ENCODE measurements at regions not wholly inside any gene's neighbourhood (a gene's known extent, or its start where the extent isn't known, plus 50 kb on each side); places are given as distances from the start of the nearest gene placed in this dataset.

- TF ChIP-seq Cebpa-rat (IDR thresholded peaks at IDR 0.05): no peak
- H3K27ac ChIP-seq: peak overlapping the region in 2 of 11 experiments; percentile 17 to 18; a peak in 2 of 22 replicates
- H3K9ac ChIP-seq: no peak overlapping the region
- peaks cover 19 to 46% (median 30%) of the 10 kb centered on the region in 10 experiments; a peak in 19 of 20 replicates for H3K4me1 ChIP-seq
- no peaks in the 10 kb centered on the region for H3K36me3 ChIP-seq
- no peak overlapping the region for H3K4me3 ChIP-seq
- H3K4me2 ChIP-seq: peak overlapping the region in 4 of 11 experiments; percentile 4 to 32 (median 12); a peak in 7 of 22 replicates
- H3K27me3 ChIP-seq: no peaks in the 10 kb centered on the region
- no peaks in the 10 kb centered on the region for H4K20me1 ChIP-seq
- H3K9me3 ChIP-seq (replicated peaks in 1 of 11): no peaks in the 10 kb centered on the region
Measured at GRCh38 chr2:7992612-7993602, 688.9 kb upstream of the ID2 start.

GRCh38 chr2:7994397-7994951 is 687.4 kb upstream of the ID2 start:
- H3K4me3 ChIP-seq: no peak overlapping the region
- no peak for TF ChIP-seq Cebpa-rat (IDR thresholded peaks at IDR 0.05)
- H3K9me3 ChIP-seq (replicated peaks in 1 of 11): no peaks in the 10 kb centered on the region
- H3K9ac ChIP-seq: peak overlapping the region in 2 of 11 experiments; percentile 16 to 29; a peak in 2 of 22 replicates
- no peaks in the 10 kb centered on the region for H4K20me1 ChIP-seq
- H3K27me3 ChIP-seq: no peaks in the 10 kb centered on the region
- peak overlapping the region in 5 of 11 experiments; percentile 11 to 28 (median 17); a peak in 5 of 22 replicates for H3K27ac ChIP-seq
- H3K4me2 ChIP-seq: peak overlapping the region in 9 of 11 experiments; percentile 5 to 60 (median 51); a peak in 16 of 22 replicates
- no peaks in the 10 kb centered on the region for H3K36me3 ChIP-seq
- H3K4me1 ChIP-seq: peaks cover 19 to 46% (median 30%) of the 10 kb centered on the region in 10 experiments; a peak in 19 of 20 replicates

- Histone ChIP-seq H3K9ac (no peak overlapping the region), H3K4me2 (peak overlapping the region in 10 of 11 experiments; percentile 4 to 65 (median 30); a peak in 14 of 22 replicates), H3K9me3 (replicated peaks in 1 of 11) (no peaks in the 10 kb centered on the region), H3K4me1 (peaks cover 29 to 64% (median 46%) of the 10 kb centered on the region in 10 experiments), H3K27ac (no peak overlapping the region), H4K20me1 (no peaks in the 10 kb centered on the region), H3K4me3 (no peak overlapping the region), H3K27me3 (no peaks in the 10 kb centered on the region), H3K36me3 (no peaks in the 10 kb centered on the region)
- TF ChIP-seq Cebpa-rat (IDR thresholded peaks at IDR 0.05): no peak
Measured at GRCh38 chr2:7997279-7997678, 684.6 kb upstream of the ID2 start.

- no peak overlapping the region for H3K4me3 ChIP-seq
- H3K4me1 ChIP-seq: peaks cover 47 to 81% (median 57%) of the 10 kb centered on the region in 10 experiments
- no peaks in the 10 kb centered on the region for H3K9me3 ChIP-seq (replicated peaks in 1 of 11)
- no peaks in the 10 kb centered on the region for H3K36me3 ChIP-seq
- no peak overlapping the region for H3K27ac ChIP-seq
- no peak for TF ChIP-seq Cebpa-rat (IDR thresholded peaks at IDR 0.05)
- H3K27me3 ChIP-seq: no peaks in the 10 kb centered on the region
- no peaks in the 10 kb centered on the region for H4K20me1 ChIP-seq
- H3K4me2 ChIP-seq: no peak overlapping the region; a peak in 1 of 22 replicates
- no peak overlapping the region for H3K9ac ChIP-seq
Measured at GRCh38 chr2:7999683-8000476, 682.0 kb upstream of the ID2 start.

- Histone ChIP-seq H3K9ac (no peak overlapping the region), H3K4me1 (peaks cover 47 to 75% (median 56%) of the 10 kb centered on the region in 10 experiments), H3K4me3 (no peak overlapping the region), H3K9me3 (replicated peaks in 1 of 11) (no peaks in the 10 kb centered on the region), H3K27me3 (no peaks in the 10 kb centered on the region), H3K4me2 (peak overlapping the region in 8 of 11 experiments; percentile 78 to 90 (median 82); a peak in 14 of 22 replicates), H3K36me3 (no peaks in the 10 kb centered on the region), H4K20me1 (no peaks in the 10 kb centered on the region), H3K27ac (peak overlapping the region in 4 of 11 experiments; percentile 77 to 85 (median 81); a peak in 5 of 22 replicates)
- TF ChIP-seq Cebpa-rat (IDR thresholded peaks at IDR 0.05): no peak
Measured at GRCh38 chr2:8000870-8001269, 681.0 kb upstream of the ID2 start.

GRCh38 chr2:8002765-8003393 is 679.0 kb upstream of the ID2 start:
- H3K36me3 ChIP-seq: no peaks in the 10 kb centered on the region
- H3K27me3 ChIP-seq: no peaks in the 10 kb centered on the region
- peaks cover 31 to 66% (median 52%) of the 10 kb centered on the region in 10 experiments for H3K4me1 ChIP-seq
- peak overlapping the region in 10 of 11 experiments; percentile 1 to 78 (median 59); a peak in 16 of 22 replicates for H3K9ac ChIP-seq
- peak overlapping the region in 6 of 10 experiments; percentile 3 to 40 (median 21); a peak in 6 of 20 replicates for H3K4me3 ChIP-seq
- no peaks in the 10 kb centered on the region for H3K9me3 ChIP-seq (replicated peaks in 1 of 11)
- H4K20me1 ChIP-seq: no peaks in the 10 kb centered on the region
- TF ChIP-seq Cebpa-rat (IDR thresholded peaks at IDR 0.05): no peak
- peak overlapping the region in 10 of 11 experiments; percentile 15 to 85 (median 74); a peak in 19 of 22 replicates for H3K27ac ChIP-seq
- H3K4me2 ChIP-seq: peak overlapping the region; percentile 73 to 90 (median 82)

GRCh38 chr2:8003462-8004075 is 678.3 kb upstream of the ID2 start:
- peak overlapping the region; percentile 73 to 90 (median 82) for H3K4me2 ChIP-seq
- H3K9ac ChIP-seq: peak overlapping the region in 9 of 11 experiments; percentile 1 to 78 (median 62); a peak in 15 of 22 replicates
- peak overlapping the region in 10 of 11 experiments; percentile 15 to 85 (median 74); a peak in 19 of 22 replicates for H3K27ac ChIP-seq

More at GRCh38 chr2:8003462-8004075, 678.3 kb upstream of the ID2 start:
- H3K27me3 ChIP-seq: no peaks in the 10 kb centered on the region
- peak overlapping the region in 7 of 10 experiments; percentile 3 to 40 (median 19); a peak in 9 of 20 replicates for H3K4me3 ChIP-seq
- peaks cover 34 to 66% (median 52%) of the 10 kb centered on the region in 10 experiments for H3K4me1 ChIP-seq
- no peaks in the 10 kb centered on the region for H3K9me3 ChIP-seq (replicated peaks in 1 of 11)
- no peaks in the 10 kb centered on the region for H4K20me1 ChIP-seq
- H3K36me3 ChIP-seq: no peaks in the 10 kb centered on the region
- no peak for TF ChIP-seq Cebpa-rat (IDR thresholded peaks at IDR 0.05)

Data from BLaER1 treated with 17β-estradiol and CSF1 and Interleukin-3, amounts not matched to agents 10 nM and 100 nM (cell line).